Activated T-cell treated with anti-CD3 and anti-CD28 coated beads for 48 hours (primary cell): ENCODE measurements at regions not wholly inside any gene's neighbourhood (a gene's known extent, or its start where the extent isn't known, plus 50 kb on each side); places are given as distances from the start of the nearest gene placed in this dataset.

Experiments used
- DNase-seq: peaks from one replicate; pipeline ENCODE4 v3.0.0-alpha.2; 2020; ENCODE audit warnings: low read depth

DNA sequence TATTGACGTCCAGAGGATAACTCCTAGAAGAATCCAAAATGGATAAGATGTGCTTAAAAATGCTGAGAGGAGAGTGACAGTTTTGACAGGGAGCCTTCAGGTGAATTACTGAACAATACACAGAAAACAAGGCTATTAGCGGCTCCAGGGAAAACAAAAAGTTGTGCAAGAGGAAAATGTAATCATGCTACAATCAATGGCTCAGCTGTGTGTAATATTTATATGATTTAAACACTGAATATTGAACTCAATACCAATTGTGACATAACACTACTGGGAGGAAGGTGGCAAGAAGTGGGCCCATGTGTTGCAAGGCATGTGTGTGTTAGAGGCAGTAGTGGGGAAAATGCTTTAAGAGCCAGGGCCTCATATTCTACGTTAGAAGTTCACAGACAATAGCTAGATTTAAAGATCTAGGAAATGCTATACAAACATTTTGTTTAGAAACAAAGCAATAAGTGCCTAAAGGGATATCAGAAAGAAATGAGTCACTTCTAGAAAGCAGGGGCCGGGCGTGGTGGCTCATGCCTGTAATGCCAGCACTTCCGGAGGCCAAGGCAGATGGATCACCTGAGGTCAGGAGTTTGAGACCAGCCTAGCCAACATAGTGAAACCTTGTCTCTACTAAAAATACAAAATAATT is 253.2 kb upstream of the IRX5 start:
- no peak for DNase-seq

DNA sequence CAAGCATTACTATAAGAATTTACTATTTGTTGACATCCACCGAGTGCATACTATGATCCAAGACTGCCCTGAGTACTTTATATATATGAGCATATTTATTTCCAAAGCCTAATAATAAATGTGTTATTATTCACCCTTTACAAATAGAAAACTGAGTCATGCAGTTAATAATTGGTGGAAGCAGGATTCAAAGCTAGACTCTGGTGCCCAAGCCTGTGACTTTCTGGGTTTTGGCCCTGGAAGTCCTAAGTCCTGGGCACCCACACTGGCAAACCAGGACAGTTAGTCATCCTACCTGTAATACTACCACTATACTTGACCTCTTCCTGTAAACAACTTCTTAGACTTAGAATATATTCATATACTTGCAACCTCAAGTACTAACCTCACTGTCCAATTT is 257.4 kb upstream of the IRX5 start:
- no peak for DNase-seq

DNA sequence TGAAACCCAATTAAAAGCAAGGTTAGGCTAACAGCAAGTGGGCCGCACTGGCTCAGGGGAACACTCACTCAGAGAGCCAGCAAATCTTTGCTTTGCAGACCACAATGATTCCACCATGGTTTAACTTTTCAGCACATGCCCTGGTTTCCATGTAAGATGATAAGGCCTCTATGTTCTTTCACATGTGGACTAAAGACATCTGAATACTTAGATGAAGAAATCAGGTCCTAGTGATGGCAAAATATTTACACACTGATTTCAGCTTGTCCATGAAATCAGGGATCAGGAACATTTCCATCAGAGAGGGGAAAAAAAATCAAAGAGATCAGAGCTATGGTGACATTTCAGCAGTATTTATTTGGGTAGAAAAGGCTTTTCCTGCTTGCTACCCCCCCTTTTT is 258.2 kb upstream of the IRX5 start:
- DNase-seq: no peak

DNA sequence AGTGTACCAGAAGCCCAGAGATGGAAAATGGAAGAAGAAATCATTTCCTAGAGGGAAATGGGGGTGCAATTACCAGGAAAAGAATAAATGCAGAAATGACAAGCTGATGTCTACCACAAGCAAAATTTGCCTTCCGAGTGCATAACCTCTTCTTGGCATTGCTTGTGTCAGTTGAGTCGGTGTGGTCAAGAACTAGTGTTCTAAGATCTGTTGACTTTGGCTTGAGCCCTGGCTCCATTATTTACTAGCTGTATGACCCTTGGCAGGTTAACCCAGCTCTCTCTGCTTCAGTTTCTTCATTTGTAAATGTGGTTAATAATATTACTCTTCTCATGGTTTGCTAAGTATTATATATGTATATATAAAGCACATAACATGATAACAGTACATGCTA is 273.0 kb upstream of the IRX5 start:
- no peak for DNase-seq

DNA sequence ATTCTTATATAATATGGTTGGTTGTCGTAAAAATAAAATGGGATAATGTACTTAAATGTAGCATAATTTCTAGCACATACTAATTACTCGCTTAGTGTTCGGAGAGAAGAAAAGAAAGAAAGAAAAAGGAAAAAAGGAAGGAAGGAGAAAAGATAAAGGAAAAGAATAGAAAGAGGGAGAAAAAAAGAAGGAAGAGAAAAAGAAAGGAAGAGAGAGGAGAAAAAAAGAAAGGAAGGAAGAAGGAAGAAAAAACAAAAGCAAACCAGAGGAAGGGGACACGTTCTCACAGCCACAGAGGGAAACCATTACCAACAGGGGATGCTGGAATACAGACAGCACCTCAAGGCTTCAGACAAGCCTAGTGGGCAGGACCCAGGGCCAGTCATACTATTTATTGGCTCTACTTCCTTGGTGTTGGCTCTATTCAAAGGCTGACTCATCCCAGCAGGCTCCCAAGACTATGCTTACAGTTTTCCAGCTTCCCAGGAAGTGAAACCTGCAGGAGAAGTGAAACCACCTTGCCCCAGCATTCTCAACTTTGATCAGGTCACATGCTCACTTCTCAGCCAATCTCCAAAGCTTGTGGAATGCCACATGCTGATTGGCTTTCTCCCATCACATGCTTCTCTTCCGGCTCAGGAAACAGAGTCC is 273.5 kb upstream of the IRX5 start:
- DNase-seq: no peak

DNA sequence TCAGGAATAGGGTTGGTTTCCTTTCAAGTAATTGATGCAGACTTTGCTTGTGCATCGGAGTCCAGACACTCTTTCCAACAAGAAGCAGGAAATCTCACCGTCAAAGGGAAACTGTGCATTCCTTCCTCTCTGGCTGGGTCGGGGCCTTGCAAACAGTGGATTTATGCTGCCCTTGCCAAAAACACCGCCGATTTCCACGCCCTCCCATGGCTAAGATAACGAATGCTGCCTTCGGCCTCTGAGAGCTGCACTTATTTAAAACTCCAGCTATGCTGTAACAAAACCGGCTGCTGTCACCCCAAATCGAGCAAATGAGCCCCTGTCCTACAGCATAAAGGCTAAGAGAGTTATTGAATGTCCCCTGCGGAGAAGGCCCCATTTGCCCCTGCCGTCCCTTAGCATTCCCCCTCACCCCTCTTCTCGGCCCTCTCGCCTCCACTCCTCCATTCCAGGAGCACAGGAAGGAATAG is 275.5 kb upstream of the IRX5 start:
- DNase-seq: no peak

DNA sequence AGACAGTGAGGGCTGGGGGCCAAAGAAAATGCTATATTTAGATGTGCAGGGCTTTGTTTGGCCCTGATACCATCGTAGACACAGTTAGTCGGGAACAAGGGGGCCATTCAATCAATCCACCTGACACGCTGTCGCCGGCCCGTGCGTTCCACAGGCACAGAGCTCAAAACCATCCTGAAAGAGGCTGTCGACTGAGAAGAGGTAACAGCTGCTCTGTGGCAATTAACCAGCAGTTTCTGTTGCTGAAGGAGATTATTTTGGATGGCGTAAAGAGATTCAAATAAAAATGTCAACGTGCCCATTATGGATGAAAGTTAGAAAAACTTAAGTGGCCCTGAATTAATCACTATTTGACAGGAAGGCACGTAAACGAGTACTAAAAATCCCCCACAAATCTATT is 276.2 kb upstream of the IRX5 start:
- DNase-seq: no peak

DNA sequence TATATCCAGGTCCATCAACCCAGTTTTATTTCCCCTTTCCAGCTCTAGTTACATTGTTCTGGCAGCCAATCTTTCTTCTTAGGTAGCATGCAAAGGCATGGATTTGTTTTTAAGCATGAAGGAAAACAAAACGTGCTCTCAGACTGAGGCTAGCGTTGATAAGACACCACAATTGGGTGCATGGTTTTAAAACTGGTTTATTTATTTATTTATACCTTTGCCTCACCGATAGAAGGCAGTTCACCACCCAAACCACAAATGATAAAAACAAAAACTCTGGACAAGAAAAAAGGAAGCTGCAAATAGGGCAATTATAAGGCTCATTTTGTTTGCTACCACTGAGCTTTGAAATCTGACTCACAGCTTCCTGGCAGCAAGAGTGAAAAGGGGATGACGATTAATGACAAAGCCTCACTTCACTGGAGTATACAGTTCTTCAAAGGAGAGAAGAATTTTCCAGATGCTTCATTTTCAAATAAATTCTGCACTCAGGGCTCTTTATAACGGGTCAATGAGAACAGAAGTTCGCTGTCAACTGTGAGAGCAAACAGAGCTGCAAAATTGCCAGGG is 278.4 kb upstream of the IRX5 start:
- DNase-seq: no peak

DNA sequence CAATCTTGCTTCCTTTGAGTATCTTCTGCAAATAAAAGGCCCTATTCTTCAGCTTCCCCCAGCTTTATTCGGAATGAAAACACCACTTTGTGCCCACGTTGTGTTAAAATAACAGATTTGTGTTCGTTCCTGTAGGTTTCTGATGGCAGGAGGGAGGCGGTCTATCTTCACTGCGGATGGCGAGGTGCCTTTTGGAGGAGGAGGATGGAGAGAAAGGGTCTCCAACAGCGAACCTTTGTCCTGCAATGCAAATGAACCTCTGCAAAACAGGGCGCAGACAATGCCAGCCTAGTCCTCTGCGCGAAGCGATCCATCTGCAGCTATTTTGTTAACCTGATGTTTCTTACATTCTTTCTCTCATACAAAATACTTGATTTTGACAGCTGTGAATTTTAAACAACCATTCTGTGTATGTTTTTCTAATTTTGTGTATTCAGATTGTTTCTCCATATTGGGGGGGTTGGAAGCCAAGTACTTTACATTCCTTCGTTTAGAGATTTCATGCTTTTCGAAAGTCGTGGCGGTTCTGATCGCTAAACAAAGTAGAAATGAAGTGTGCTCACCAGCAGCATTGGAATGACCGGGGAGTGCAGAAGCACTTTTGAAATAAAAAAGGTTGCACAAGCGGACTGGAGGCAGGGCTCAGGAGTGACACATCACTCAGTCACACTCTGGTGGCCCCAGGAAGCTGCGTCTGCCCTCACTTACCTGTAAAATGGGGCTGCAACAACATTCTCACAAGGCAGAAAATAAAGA is 279.0 kb upstream of the IRX5 start:
- no peak for DNase-seq

DNA sequence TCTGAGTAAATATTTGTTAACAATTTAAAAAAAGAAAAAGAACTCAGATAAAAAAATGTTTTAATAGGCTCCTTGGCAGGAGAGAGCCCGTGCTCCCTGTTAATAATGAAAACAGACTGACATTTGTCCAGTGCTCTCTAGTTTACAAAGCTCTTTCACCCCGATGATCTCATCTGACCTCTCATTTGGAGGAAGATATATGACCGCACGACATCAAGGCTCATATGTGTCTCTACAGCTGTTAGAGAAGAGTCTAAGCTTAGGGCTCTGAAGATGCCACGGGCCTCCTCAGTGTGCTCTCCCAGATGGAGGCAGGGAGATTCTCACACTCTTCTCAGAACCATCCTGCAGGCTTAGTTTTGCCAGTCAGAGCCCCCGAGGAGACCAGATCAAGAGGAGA is 280.8 kb upstream of the IRX5 start:
- no peak for DNase-seq

DNA sequence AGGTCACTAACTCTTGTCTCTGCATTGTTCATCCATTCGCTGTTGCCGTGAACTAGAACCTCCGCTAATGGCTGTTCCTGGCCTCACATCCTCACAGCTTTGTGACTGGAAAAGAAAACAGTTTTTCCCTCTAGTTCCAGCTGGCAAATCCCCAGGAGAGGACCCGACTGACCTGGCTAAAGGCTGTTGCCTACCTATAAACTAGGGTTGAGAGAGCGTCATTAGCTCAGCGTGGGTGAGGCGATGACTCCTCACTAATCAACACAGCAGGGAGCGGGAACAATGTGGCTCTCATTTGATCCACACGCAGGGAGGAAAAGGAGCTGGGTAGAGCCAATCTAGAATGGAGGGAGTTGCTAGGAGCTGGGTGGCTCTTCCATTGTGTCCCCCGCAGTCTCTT is 282.1 kb upstream of the IRX5 start:
- DNase-seq: no peak

DNA sequence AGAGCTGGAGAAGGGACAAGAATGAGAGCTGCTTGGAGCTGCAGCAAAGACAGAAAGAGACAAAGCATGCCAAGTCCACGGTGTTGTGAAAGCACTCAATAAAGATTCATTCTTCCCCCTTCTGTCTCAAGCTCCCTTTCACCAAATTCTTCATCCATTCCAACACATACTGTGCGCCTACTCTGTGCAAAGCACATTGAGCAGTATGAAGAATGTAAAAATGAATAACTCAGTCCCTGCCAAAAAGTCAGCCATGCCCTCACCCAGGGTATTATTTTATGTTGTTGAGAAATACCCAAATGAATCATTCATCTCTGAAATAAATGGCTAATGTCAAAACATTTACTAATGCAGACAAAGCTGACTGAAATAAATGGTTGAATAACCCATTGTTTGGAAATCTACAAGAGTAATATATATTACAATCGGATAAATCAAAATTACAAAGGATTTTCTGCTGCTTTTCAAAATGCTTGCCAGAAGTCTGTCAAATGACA is 282.9 kb upstream of the IRX5 start:
- no peak for DNase-seq

DNA sequence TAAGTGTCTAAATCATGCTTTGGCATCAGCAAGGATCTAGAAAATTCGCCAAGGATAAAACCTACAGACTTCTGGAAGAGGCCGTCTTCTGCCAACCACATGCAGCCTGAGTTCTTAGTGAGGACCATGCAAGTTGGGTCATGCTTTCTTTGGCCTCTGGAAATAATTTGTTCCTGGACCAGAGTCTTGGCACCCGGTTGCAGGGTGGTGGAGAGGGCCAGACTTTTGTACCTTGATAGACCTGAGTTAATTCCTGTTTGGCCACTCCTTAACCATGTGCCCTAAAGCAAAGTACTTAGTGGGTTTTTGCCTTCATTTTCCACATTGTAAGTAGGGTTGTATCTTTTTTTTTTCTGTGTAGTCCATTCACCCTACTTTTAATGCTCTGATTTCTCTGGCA is 283.4 kb upstream of the IRX5 start:
- DNase-seq: no peak

DNA sequence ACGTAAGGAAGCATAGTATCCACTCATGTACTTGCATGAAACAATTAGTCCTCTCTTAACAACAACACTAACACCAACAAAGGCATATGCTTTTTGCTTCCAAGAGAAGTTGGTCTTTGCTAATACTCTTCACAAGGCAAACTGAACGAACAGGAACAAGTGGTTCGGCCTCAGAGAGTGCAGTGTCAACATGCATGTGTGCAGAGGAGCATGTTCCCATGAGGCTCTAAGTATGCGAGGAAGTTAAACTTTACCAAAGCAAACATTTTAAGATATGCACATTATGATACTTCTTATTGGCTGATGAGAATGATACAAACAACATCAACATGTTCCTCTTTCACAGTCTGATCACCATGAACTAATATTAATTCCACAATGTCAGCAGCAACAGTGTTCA is 285.3 kb upstream of the IRX5 start:
- DNase-seq: no peak

DNA sequence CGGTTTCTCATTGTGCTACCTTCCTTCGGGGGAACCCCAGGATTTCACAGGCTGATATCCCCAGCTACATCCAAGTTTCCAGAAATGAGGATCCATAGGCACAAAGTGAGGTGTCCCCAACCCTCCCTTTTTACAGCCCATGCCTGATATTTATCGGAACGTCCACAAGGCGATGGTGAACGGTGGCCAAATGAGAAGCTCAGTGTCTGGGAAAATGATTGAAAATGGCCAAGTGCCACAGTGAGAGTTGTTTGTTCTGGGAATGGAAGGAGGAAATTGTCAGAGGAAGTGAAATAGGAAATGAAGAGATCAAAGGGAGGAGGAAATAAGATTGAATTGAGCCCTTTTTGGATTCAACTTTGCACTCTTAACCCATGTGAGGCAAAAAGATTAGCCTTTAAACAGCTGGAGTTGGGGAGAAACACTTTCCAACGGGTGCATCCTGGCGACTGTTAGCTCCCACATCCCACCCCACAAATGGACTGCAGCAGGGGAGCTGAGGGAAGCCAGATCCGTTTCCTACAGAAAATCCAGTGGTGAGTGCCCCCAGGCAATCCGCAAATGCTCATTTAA is 294.4 kb upstream of the IRX5 start:
- no peak for DNase-seq

DNA sequence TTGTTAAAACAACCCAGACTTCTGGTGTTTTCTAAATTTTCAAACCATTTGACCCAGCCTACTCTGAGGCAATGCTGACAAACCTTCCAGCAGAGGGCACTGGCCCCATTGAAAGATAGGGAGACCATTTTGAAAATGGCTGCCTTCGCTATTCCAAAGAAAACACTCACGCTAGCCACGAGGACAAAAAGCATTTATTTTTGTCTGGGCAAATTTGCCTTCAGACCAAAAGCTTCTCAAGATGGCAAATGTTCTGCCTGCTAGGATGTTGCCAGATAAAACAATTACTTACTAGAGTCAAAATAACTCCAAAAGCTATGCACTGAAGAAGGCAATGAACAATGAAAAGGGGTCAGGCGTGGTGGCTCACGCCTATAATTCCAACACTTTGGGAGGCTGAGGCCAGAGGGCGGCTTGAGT is 296.7 kb upstream of the IRX5 start:
- DNase-seq: no peak

DNA sequence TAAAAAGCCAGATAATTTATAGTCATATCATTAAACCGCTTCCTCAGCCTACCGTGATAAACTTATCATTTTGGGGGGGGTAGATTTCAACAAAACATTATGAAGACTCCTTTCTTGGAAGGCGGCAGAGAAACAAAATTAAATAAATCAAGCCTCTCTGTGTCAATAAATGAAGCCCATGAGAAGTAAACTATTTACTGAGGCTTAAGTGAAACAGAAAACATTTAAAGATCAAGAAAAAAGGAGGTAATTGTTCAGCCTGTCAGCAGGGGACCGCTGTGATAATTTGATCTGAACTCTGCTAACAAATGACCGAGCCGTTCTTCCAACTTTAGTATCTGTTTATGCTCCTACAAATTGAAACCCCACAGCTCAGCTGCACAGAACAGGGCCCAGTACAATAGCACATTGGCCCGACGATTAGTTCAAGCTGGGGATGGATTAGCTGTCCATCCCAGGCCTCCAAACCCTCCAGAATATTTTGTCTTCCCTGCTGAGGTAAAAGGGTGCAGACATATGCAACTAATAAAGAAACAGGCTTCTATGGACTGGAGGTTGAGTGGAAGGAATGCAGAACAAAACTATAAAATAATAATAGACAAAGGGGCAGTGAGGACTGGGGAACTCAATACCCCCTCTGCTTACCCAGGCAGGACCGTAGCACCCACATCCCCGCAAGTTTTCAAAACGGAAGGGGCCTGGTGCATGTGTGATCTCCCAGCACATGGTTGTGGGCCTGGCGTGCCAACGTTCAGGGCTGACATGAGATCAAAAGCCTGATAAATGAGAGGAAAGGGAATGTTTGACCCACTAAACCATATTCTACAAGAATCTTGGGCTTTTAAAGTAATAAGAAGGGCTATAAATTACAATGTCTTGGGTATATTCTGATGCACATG is 298.1 kb upstream of the IRX5 start:
- DNase-seq: no peak

DNA sequence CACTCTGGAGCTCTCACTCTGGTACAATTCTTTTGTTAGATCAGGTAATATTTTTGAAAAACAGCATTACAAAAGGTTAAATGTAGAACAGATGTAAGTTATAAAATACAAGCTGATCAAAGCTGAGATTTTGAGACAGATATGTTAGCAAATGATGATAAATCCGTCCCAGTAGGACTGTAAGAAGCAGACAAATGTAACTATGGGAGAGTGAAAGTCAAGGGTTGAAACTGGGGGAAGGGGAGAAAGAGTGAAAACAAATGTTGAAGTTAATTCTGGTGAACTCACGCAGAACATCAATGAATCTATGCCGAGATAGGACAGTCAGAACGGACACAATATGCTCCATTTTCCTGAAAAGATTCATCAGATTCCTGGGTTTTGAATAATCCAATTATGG is 298.9 kb upstream of the IRX5 start:
- no peak for DNase-seq

DNA sequence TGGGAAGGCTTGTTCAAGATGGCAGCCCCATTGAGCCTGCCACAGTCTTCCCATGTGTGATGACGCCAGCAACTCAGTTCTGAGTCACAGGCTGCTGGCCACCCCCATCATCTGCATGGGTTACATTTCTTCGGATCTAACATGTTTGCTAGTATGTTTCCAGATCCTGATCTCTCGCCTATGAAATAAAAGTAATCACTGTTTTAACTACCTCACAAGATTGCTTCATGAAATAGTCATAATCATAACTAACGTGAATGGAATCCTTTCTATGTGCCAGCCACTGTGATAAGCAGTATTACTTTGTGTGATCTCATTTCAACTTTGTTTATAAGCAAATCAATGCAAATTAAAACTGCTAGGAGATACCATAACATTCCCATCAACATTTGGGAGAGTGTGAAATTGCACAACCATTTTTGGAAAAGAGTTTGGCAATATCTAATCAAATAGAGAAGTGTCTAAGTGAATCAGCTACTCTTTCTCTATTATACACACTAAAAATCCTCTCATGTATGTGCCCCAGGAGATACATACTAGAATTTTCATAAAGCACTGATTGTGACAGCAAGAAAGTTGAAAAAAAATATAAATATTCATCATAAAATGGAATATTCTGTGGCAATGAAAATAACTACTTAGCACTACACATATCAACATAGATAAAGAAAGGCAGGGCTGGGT is 300.2 kb upstream of the IRX5 start:
- no peak for DNase-seq

DNA sequence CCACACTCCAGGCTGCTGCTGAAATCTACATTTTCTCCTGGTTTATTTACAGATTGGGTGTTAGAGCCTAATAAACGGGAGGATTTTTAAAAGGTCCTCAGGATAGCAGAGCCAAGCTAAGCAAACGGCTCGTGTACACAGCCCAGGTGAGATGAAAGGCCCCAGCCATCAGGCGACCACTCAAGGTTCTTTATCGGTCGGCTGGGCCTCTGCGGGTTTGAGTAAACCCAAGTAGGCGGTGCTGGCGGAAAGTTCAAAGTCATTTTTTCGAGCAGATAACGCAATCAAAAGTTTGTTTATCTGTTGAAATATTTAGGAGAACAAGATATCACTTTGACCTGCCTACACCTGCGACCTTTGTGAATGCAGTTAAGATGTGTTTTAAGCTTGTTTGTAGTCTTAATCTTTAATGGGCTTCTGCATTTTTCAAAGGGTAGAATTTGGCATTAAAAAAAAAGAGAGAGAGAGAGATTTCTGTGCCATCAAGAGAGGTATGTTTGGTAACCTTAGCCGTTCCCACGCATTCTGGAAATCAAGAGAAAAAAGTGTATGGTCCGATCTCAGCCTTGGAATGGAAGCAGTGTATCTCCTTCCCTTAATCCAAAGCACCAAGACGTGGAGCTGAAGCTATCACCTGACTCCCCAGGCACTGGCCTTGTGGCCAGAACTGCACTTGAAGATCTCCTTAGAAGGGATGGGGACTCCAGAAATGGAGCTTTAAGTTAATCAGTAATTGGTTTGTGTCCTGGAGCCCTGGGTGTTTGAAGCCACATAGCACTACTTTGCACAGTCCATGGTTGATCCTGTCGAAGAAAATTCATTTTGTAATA is 301.7 kb upstream of the IRX5 start:
- no peak for DNase-seq
